ENCODE measurements at regions not wholly inside any gene's neighbourhood (a gene's known extent, or its start where the extent isn't known, plus 50 kb on each side); places are given as distances from the start of the nearest gene placed in this dataset.

GRCh38 chr7:93830141-93830925, 60.2 kb downstream of the TFPI2 start:
- ChIA-PET POLR2A (no interaction called here), CTCF (no interaction called here)
- TF ChIP-seq CTCF (IDR thresholded peaks at IDR 0.05; ENCODE audit: insufficient read depth, low read length, missing control alignments), result no peak
- H3K4me3 ChIP-seq (ENCODE audit: low read depth, low read length), result no peak overlapping the region
- no peak for DNase-seq (ENCODE audit: low read depth, low spot score)

GRCh38 chr7:93828260-93828659, 62.3 kb downstream of the TFPI2 start:
- POLR2A ChIA-PET, result no interaction called here
- no peak for TF ChIP-seq CTCF (IDR thresholded peaks at IDR 0.05; ENCODE audit: insufficient read depth, low read length, missing control alignments)
- CTCF ChIA-PET, result no interaction called here
- DNase-seq (ENCODE audit: low read depth, low spot score), result no peak
- H3K4me3 ChIP-seq (ENCODE audit: low read depth, low read length), result no peak overlapping the region

GRCh38 chr7:93823621-93824020, 66.9 kb downstream of the TFPI2 start:
- ChIA-PET POLR2A (no interaction called here), CTCF (interaction anchor here (0.6 kb wide), 1 partner anchor 250 kb away, joined by 4 read pairs; no protein-coding TSS in a partner anchor)
- H3K4me3 ChIP-seq (ENCODE audit: low read depth, low read length), result no peak overlapping the region
- TF ChIP-seq CTCF (IDR thresholded peaks at IDR 0.05; ENCODE audit: insufficient read depth, low read length, missing control alignments), result no peak
- DNase-seq (ENCODE audit: low read depth, low spot score), result no peak

GRCh38 chr7:93821463-93821862, 69.1 kb downstream of the TFPI2 start:
- ChIA-PET POLR2A (no interaction called here), CTCF (no interaction called here)
- TF ChIP-seq CTCF (IDR thresholded peaks at IDR 0.05; ENCODE audit: insufficient read depth, low read length, missing control alignments), result no peak
- H3K4me3 ChIP-seq (ENCODE audit: low read depth, low read length), result no peak overlapping the region
- DNase-seq (ENCODE audit: low read depth, low spot score), result no peak

GRCh38 chr7:93819699-93820098, 70.9 kb downstream of the TFPI2 start:
- ChIA-PET CTCF (no interaction called here), POLR2A (no interaction called here)
- no peak for TF ChIP-seq CTCF (IDR thresholded peaks at IDR 0.05; ENCODE audit: insufficient read depth, low read length, missing control alignments)
- DNase-seq (ENCODE audit: low read depth, low spot score), result no peak
- no peak overlapping the region for H3K4me3 ChIP-seq (ENCODE audit: low read depth, low read length)

GRCh38 chr7:93817526-93817925, 73.0 kb downstream of the TFPI2 start:
- ChIA-PET CTCF (no interaction called here), POLR2A (interaction anchor here (0.7 kb wide), 1 partner anchor 258 kb away, joined by 3 read pairs; no protein-coding TSS in a partner anchor)
- no peak for DNase-seq (ENCODE audit: low read depth, low spot score)
- TF ChIP-seq CTCF (IDR thresholded peaks at IDR 0.05; ENCODE audit: insufficient read depth, low read length, missing control alignments), result no peak
- H3K4me3 ChIP-seq (ENCODE audit: low read depth, low read length), result no peak overlapping the region

Data from AG04449 (cell line).